Neural progenitor cell (in vitro differentiated cells): ENCODE measurements at regions not wholly inside any gene's neighbourhood (a gene's known extent, or its start where the extent isn't known, plus 50 kb on each side); places are given as distances from the start of the nearest gene placed in this dataset.

Experiments used
- DNase-seq: peaks from one replicate; pipeline ENCODE4 v3.0.0-alpha.2; 2016; ENCODE audit warnings: low spot score
- H2AFZ ChIP-seq: fragments of 200-600 bp; sonication (generic); replicated peaks from 2 replicates; pipeline ENCODE4 v1.6.1; 2016; ENCODE audit warnings: antibody characterized with exemption
- H3F3A ChIP-seq: fragments of 200-600 bp; sonication (generic); 2 replicates; pipeline ENCODE4 v1.6.1; 2016; ENCODE audit warnings: antibody characterized with exemption, low read depth
- H3K27ac ChIP-seq: fragments of 200-600 bp; sonication (generic); 2 replicates; pipeline ENCODE4 v1.5.1; 2016; ENCODE audit warnings: mild to moderate bottlenecking
- H3K27me3 ChIP-seq: fragments of 200-600 bp; sonication (generic); 2 replicates; pipeline ENCODE4 v1.6.1; 2016; ENCODE audit warnings: mild to moderate bottlenecking, moderate library complexity
- H3K36me3 ChIP-seq: fragments of 200-600 bp; sonication (generic); 2 replicates; pipeline ENCODE4 v1.5.1; 2016
- H3K4me1 ChIP-seq: fragments of 200-600 bp; sonication (generic); 2 replicates; pipeline ENCODE4 v1.6.1; 2016; ENCODE audit warnings: mixed run types
- H3K4me2 ChIP-seq: fragments of 200-600 bp; sonication (generic); 2 replicates; pipeline ENCODE4 v1.6.1; 2016
- H3K4me3 ChIP-seq: fragments of 200-600 bp; sonication (generic); 2 replicates; pipeline ENCODE4 v1.5.1; 2016
- H3K79me2 ChIP-seq: fragments of 200-600 bp; sonication (generic); 2 replicates; pipeline ENCODE4 v1.6.1; 2016; ENCODE audit warnings: low read depth
- H3K9ac ChIP-seq: fragments of 200-600 bp; sonication (generic); 2 replicates; pipeline ENCODE4 v1.6.1; 2016
- H3K9me3 ChIP-seq: fragments of 200-600 bp; sonication (generic); 2 replicates; pipeline ENCODE4 v1.5.1; 2016; ENCODE audit warnings: low read depth
- H4K20me1 ChIP-seq: fragments of 200-600 bp; sonication (generic); 2 replicates; pipeline ENCODE4 v1.6.1; 2016; ENCODE audit warnings: low read depth
- H3K27ac Mint-ChIP-seq: 3 replicates; pipeline ENCODE4 v1.8.0; 2021; ENCODE audit warnings: mixed read lengths
- H3K27me3 Mint-ChIP-seq: 2 replicates; pipeline ENCODE4 v1.8.0; 2022; ENCODE audit warnings: low read depth, mild to moderate bottlenecking, inconsistent platforms, moderate library complexity, mixed read lengths; ENCODE audit not compliant: insufficient read depth
- H3K36me3 Mint-ChIP-seq: 3 replicates; pipeline ENCODE4 v1.8.0; 2021; ENCODE audit warnings: mixed read lengths
- H3K4me1 Mint-ChIP-seq: 3 replicates; pipeline ENCODE4 v1.8.0; 2021; ENCODE audit warnings: mixed read lengths
- H3K4me3 Mint-ChIP-seq: 3 replicates; pipeline ENCODE4 v1.8.0; 2021; ENCODE audit warnings: mild to moderate bottlenecking, moderate library complexity, mixed read lengths
- H3K9me3 Mint-ChIP-seq: 3 replicates; pipeline ENCODE4 v1.8.0; 2020; ENCODE audit warnings: mixed read lengths
- CTCF ChIP-seq: fragments of 200-600 bp; sonication (generic); IDR thresholded peaks from 2 replicates; pipeline ENCODE4 v1.5.1; 2017; ENCODE audit warnings: antibody characterized with exemption, mild to moderate bottlenecking
- EZH2 ChIP-seq: fragments of 200-600 bp; sonication (generic); IDR thresholded peaks from 2 replicates; pipeline ENCODE4 v1.6.1; 2017; ENCODE audit warnings: antibody characterized with exemption, mild to moderate bottlenecking, moderate library complexity
- EZH2phosphoT487 ChIP-seq: fragments of 200-600 bp; sonication (generic); IDR thresholded peaks from 2 replicates; pipeline ENCODE4 v1.6.1; 2017; ENCODE audit warnings: antibody characterized with exemption

- no peak for DNase-seq
- H3K9ac ChIP-seq, result no peak overlapping the region
- no peaks in the 10 kb centered on the region for H3K27me3 ChIP-seq
- H3F3A ChIP-seq, result no peaks in the 10 kb centered on the region
- H3K4me3 ChIP-seq, result no peak overlapping the region
- no peaks in the 10 kb centered on the region for H3K4me1 ChIP-seq
- no peaks in the 10 kb centered on the region for H4K20me1 ChIP-seq
- H3K36me3 ChIP-seq, result no peaks in the 10 kb centered on the region
- H2AFZ ChIP-seq, result no peak overlapping the region
- Mint-ChIP-seq H3K9me3 (peaks cover 17% of the 10 kb centered on the region), H3K36me3 (peaks cover 2% of the 10 kb centered on the region), H3K27ac (no peak overlapping the region), H3K4me3 (no peak overlapping the region), H3K4me1 (no peaks in the 10 kb centered on the region), H3K27me3 (no peaks in the 10 kb centered on the region)
- peaks cover 6% of the 10 kb centered on the region for H3K9me3 ChIP-seq
- no peak overlapping the region for H3K27ac ChIP-seq
- H3K4me2 ChIP-seq, result no peak overlapping the region
- TF ChIP-seq EZH2phosphoT487 (no peak), EZH2 (no peak), CTCF (no peak)
- H3K79me2 ChIP-seq, result no peaks in the 10 kb centered on the region
These were observed 200.7 kb upstream of the RGPD4 start for GRCh38 chr2:107625982-107626381.

- no peak overlapping the region for H3K9ac ChIP-seq
- no peaks in the 10 kb centered on the region for H3K27me3 ChIP-seq
- DNase-seq, result no peak
- no peaks in the 10 kb centered on the region for H4K20me1 ChIP-seq
- no peak overlapping the region for H2AFZ ChIP-seq
- no peak overlapping the region for H3K4me3 ChIP-seq
- Mint-ChIP-seq H3K9me3 (peaks cover 15% of the 10 kb centered on the region), H3K27ac (no peak overlapping the region), H3K36me3 (no peaks in the 10 kb centered on the region), H3K4me1 (no peaks in the 10 kb centered on the region), H3K4me3 (no peak overlapping the region), H3K27me3 (no peaks in the 10 kb centered on the region)
- no peak overlapping the region for H3K27ac ChIP-seq
- H3K4me1 ChIP-seq, result no peaks in the 10 kb centered on the region
- TF ChIP-seq EZH2phosphoT487, result no peak
- H3K79me2 ChIP-seq, result no peaks in the 10 kb centered on the region
- H3K4me2 ChIP-seq, result no peak overlapping the region
- peaks cover 6% of the 10 kb centered on the region for H3K9me3 ChIP-seq
- no peaks in the 10 kb centered on the region for H3K36me3 ChIP-seq
- no peaks in the 10 kb centered on the region for H3F3A ChIP-seq
These were observed 199.5 kb upstream of the RGPD4 start for GRCh38 chr2:107627164-107627563.

GRCh38 chr2:107627926-107628325, 198.8 kb upstream of the RGPD4 start:
- Histone ChIP-seq H3K79me2 (no peaks in the 10 kb centered on the region), H3K27ac (no peak overlapping the region), H3K9ac (no peak overlapping the region), H4K20me1 (no peaks in the 10 kb centered on the region), H3F3A (no peaks in the 10 kb centered on the region), H3K9me3 (peaks cover 6% of the 10 kb centered on the region), H2AFZ (no peak overlapping the region), H3K27me3 (no peaks in the 10 kb centered on the region), H3K4me2 (no peak overlapping the region), H3K36me3 (no peaks in the 10 kb centered on the region), H3K4me1 (no peaks in the 10 kb centered on the region), H3K4me3 (no peak overlapping the region)
- no peak overlapping the region for H3K27ac Mint-ChIP-seq
- no peaks in the 10 kb centered on the region for H3K36me3 Mint-ChIP-seq
- no peak for TF ChIP-seq CTCF
- TF ChIP-seq EZH2phosphoT487, result no peak
- no peak for TF ChIP-seq EZH2
- DNase-seq, result no peak
- H3K4me3 Mint-ChIP-seq, result no peak overlapping the region
- no peaks in the 10 kb centered on the region for H3K4me1 Mint-ChIP-seq
- H3K9me3 Mint-ChIP-seq, result peaks cover 19% of the 10 kb centered on the region
- no peaks in the 10 kb centered on the region for H3K27me3 Mint-ChIP-seq

GRCh38 chr2:107633580-107634147, 193.0 kb upstream of the RGPD4 start:
- no peaks in the 10 kb centered on the region for H3K4me1 Mint-ChIP-seq
- Histone ChIP-seq H3F3A (no peaks in the 10 kb centered on the region), H3K79me2 (no peaks in the 10 kb centered on the region), H3K27ac (no peak overlapping the region), H3K4me1 (no peaks in the 10 kb centered on the region), H3K9me3 (no peaks in the 10 kb centered on the region), H3K9ac (no peak overlapping the region), H3K4me3 (no peak overlapping the region), H3K36me3 (no peaks in the 10 kb centered on the region), H3K4me2 (no peak overlapping the region), H4K20me1 (no peaks in the 10 kb centered on the region), H3K27me3 (no peaks in the 10 kb centered on the region), H2AFZ (no peak overlapping the region)
- H3K9me3 Mint-ChIP-seq, result peaks cover 19% of the 10 kb centered on the region
- H3K27ac Mint-ChIP-seq, result no peak overlapping the region
- peaks cover 3% of the 10 kb centered on the region for H3K27me3 Mint-ChIP-seq
- TF ChIP-seq CTCF, result no peak
- no peak for TF ChIP-seq EZH2
- no peak for TF ChIP-seq EZH2phosphoT487
- H3K36me3 Mint-ChIP-seq, result no peaks in the 10 kb centered on the region
- no peak overlapping the region for H3K4me3 Mint-ChIP-seq
- DNase-seq, result no peak
